HG03159 (cell line): ENCODE measurements at regions not wholly inside any gene's neighbourhood (a gene's known extent, or its start where the extent isn't known, plus 50 kb on each side); places are given as distances from the start of the nearest gene placed in this dataset.
"Not testable (repeated sequence)": the region's sequence is repeated elsewhere in the genome, so short reads cannot be mapped to it uniquely, and the experiment has no call there.

Experiments used
- ATAC-seq: cut with Tn5 transposase; IDR thresholded peaks from one replicate; pipeline ENCODE4 v1.9.1; 2021; ENCODE audit warnings: mild to moderate bottlenecking, moderate library complexity; ENCODE audit not compliant: unreplicated experiment

DNA sequence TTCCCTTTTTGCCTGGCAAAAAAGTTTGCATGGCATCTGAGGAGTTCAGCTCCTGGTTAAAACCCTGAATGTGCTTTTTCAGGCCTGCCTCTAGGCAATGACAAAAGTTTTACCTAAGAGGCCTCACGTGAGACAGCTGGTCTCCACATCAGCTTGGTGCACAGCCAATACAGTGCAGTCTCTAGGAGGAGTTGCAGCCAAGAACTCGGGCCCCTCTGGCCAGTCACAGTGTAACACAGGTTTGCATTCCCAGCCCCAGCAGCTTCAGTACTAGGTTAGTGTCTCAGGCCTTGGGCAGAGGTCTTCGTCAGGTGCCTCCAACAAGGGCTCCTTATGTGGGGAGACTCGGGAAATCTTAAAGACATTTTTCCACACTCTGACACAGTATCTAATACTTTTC lies 771.7 kb downstream of the SORCS1 start:
- ATAC-seq = no peak

DNA sequence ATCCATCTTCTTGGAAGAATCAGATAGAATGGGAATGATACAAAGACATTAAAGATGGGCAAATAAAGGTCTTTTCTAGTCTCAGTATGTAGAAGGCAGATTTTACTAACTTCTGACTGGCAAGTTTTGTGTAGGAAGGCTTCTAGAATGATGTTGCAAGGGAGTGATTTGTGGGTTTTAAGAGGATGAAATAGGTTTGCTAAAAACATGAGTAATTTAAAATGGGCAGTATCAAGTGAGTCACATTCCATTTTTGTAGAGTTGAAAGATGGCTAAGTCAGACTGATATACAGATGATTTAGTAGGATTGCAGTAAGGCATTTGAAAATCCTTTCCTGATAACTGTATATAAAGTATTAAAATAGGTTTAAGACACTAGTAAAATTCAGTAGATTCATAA lies 777.4 kb downstream of the SORCS1 start:
- no peak for ATAC-seq

DNA sequence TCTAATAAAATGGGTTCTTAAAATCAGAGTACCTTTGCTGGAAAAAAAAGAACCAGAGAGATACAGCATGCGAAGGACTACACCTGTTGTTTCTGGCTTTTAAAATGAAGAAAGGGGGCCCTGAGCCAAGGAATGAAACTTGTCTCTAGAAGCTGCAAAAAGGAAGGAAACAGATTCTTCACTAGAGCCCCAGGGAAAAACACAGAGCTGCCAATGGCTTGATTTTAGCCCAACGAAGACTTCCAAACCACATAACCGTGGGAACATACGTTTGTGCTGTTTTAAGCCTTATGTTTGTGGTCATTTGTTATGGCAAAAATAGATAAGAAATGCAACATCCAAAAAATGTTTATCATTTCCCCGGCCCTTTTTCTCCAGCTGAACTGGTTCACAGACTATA lies 780.0 kb downstream of the SORCS1 start:
- no peak for ATAC-seq

DNA sequence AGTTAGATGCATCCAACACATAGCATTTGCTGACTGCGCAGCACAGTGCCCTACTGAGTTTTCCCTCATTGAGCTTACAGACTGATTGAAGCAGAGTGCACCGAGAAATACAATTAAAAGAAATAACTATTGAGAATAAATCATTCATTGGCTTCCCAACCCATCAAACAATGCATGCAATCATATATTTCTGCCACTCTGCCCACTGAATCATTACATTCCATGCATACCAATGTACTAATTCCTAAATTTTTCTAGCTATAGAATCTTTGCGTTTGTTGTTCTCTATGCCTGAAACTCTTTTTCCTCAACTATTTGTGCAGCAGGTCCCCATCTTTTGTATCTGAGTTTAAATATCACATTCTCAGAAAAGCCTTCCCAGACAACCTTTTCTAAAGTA lies 783.8 kb downstream of the SORCS1 start:
- ATAC-seq = no peak

DNA sequence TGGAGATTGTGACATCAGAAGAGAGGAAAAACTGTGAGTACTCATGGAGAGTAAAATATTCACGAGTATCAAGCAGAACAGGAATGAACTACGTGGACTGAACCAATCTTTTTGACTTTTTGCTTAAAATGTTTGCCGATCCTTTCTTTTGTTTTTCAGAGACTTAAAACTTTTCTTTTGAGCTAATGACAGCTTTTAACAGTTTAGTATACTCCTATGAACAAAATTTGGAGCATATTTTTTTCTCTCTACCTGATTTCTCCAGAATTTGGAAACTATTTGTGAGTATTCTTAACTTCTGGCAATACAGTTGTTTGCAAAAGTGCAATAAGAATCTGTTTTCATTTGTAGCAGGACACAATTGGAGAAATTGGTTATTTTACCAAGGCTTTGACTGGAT lies 786.3 kb downstream of the SORCS1 start:
- ATAC-seq = no peak

DNA sequence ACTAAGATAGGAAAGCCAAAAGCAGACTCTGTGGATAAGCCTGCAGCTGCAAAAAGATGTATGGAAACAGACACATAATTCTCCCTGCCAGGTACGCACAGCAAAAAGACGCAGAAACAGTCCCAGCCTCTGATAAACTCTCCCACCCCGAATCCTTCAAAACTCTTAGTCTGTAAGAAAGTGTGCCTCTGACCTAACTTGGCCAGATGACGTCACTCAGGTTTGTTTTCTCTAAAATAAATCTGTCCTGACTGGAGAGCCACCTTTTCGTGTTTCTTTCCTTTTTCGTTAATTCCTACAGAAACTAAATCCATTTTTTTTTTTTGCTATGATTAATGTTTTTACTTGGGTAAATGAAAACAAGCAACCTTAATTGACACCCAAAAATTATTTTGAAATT lies 793.8 kb downstream of the SORCS1 start:
- ATAC-seq = no peak

DNA sequence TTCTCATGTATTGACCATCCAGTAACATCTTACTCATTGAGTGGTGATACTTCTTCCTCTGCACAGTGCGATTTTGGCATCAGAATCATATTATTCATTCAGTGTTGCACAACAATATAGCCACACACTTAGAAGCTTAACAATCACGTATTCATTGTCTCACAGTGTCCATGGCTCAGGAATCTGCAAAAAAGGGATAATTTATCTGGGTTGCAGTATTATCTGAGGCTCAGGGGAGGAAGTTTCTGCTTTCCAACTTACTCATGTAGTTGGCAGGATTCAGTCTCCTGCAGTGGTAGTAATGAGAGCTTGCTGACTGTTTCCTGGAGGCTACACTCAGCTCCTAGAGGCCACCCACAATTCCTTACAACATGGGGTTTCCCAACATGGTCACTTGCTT lies 803.6 kb downstream of the SORCS1 start:
- no peak for ATAC-seq

DNA sequence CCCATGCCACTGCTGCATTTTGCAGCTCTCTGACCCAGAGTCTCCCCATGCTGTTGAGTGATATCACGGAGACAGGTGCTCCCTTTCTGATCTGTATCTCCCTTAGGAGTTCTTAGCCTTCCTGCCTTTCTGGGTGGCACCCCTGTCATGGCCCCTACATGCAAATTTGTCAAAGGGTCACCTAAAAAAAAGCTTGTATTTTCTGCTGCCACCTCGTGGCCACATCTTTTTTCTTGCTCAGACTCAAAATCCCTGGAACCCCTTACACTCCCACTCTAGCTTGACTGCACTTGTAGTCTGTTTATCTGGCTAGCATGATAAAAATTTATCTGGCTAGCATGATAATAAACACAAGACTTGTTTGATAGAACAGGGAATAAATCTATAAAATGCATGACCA lies 809.1 kb downstream of the SORCS1 start:
- no peak for ATAC-seq

DNA sequence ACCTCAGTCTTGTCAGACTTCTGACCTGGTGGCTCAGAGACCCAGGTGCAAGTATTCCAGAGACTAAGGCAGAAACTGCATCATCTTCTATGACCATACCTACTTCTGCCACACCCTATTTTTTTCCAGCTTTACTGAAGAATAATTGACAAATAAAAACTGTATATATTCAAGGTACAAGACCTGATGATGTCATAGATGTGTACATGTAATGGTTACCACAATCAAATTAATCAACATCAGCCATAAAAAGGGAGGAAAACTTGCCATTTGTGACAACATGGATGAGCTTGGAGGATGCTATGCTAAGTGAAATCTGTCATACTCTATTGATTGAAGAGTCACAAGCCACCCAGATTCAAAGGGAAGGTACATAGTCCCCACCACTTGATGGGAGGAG lies 815.6 kb downstream of the SORCS1 start:
- ATAC-seq = no peak

DNA sequence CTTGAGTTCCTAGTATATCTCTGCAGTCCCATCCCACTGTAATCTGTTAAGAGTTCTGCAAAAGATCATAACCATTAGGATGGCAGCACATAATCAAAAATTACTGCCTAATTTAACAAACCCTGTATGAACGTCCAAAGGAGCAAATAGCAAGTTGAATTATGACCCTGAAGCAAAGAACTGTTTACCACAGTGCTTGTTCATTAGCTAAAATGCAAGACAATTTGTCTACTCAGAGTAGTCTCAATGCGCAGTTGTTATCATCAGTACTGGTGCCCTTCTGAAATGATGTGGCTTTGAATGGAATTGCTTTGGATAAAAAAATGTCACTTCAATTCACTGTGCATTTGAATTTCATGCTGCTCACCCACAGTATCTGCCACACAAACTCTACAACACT lies 817.0 kb downstream of the SORCS1 start:
- no peak for ATAC-seq

DNA sequence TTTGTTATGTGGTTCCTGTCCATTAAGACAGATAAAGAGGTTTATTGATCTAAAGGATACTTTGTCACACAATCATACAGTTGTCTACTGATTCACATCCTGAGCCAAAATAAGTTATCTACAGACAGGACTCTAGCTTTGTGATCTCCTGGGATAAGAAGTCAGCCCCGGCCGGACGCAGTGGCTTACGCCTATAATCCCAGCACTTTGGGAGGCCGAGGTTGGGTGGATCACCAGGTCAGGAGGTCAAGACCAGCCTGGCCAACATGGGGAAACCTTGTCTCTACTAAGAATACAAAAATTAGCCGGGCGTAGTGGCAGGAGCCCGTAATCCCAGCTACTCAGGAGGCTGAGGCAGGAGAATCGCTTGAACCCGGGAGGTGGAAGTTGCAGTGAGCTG lies 821.0 kb downstream of the SORCS1 start:
- not testable (repeated sequence) for ATAC-seq

DNA sequence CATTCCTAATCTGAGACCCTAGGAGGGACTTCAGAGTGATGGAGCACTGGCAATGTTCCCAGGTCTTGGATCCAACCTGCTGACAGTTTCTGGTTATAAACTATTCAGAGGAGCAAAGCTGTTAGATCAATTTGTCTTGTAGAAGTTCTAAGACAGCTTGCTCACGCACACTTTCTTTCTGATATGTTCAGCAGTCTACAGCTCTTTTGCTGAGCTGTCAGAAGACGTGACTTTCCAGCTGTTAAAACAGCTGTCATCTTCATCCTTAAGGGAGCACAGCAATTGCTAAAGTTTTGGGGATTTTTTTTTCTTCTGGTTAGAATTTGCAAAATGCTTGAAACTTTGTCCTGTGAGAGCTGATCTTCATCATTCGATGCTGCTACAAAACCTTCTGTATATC lies 823.1 kb downstream of the SORCS1 start:
- no peak for ATAC-seq

DNA sequence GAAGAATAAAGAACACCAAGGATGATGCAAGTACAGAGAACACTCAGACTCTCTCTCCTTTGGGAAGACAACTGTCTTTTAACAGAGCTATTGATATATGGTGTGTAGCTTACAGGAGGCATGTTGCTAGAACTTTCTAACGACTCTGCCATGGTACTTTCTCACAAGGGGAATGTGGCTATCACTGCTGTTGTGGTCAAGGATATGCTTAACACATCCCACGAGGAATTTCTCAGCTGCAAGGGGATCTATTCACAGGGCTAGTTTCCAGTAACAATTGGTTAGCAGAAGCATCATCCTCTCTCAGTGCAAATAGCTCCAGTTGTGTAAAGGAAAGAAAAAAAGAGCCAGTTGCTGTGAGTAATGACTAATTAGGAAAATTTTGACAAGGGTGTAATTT lies 826.0 kb downstream of the SORCS1 start:
- ATAC-seq = no peak

DNA sequence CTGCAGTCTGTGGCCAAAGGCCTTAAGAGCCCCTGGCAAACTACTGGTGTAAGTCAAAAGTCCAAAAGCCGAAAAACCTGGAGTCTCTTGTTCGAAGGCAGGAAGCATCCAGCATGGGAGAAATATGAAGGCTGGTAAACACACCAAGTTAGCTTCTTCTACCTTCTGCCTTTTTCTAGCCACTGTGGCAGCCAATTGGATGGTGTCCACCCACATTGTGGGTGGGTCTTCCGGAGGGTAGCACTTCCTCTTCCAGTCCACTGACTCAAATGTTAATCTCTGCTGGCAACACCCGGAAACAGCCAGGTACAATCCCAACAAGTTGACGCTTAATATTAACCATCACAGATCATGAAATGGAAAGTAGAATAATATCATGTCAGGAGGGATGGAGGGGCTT lies 827.6 kb downstream of the SORCS1 start:
- ATAC-seq = no peak

DNA sequence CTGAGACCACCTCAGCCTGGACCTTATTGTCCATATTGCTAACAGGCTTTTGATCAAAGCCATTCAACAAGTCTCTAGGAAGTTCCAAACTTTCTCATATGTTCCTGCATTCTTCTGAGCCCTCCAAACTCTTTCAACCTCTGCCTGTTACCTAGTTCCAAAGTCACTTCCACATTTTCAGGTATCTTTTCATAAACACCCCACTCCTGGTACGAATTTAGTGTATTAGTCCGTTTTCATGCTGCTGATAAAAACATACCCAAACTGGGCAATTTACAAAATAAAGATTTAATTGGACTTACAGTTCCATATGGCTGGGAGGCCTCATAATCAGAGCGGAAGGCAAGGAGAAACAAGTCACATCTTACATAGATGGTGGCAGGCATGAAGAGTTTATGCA lies 836.8 kb downstream of the SORCS1 start:
- no peak for ATAC-seq

DNA sequence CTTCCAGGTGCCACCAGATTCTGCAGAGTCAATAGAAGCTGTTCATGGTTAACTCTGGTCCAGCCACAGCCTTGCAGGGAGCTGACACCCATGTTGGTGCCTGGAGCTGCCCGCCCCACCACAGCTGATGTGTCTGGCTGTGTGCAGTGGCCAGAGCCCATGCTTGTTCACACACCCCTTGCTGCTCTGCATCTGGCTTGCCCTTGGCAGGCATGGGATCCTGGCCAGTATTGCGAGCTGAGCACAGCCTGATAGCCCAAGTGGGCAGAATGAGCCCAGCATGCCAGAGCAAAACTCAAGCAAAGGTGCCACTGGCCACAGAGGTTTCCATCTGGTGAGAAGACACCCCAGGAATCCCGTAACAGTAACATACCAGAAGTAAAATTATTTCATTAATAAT lies 843.6 kb downstream of the SORCS1 start:
- no peak for ATAC-seq

DNA sequence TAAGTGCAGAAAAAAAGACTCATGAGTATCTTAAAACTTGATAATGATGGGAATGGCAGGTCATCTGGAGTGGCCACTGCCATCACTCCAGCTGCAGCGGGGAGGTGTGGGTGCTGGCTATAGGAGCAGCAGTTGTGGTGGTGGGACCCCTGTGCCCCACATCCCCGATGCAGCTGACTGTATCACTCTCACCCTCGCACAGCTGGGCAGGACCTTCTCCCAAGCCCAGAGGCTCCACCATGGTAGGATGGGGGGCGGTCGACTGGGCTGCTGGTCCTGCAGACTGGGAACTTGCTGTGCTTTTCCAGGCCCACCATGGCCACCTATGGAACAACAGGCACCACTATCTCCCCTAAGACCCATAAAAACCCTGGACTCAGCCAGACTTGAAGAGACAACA lies 844.4 kb downstream of the SORCS1 start:
- ATAC-seq = no peak

DNA sequence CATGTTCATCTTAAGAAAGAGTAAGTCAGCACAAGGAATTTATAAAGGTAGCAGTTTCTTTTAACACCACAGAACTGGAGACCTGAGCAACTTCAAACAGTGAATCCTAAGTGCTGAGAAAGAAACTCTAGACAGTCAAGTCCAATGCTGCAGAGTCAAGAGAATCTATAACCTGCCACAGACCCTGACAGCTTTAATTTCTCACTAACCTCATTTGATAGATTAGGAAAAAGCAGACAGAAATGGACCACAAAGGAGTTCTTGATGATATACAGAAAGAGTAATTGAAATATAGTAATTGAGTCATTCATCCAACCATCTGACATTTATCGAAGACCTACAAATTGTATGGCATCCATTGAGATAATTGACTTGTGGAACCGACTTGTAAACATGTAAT lies 847.0 kb downstream of the SORCS1 start:
- ATAC-seq = no peak

DNA sequence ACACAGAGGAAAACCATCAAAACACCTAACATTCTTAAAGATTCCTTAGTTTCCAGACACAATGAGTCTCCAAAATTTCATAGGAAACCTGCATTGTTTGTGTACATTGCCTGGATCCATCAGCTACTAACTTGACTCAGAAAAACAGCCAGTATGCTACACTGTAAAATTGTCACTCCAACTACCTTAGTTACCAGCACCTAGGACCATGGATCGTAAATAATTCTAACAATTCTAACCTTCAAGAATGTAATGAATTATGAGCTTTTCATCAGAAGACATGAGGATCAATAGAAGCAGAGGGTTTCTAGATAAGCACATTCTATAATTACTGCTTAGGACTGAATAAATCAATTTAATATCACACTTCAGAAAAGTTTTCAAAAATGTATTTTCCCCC lies 851.5 kb downstream of the SORCS1 start:
- ATAC-seq = no peak

DNA sequence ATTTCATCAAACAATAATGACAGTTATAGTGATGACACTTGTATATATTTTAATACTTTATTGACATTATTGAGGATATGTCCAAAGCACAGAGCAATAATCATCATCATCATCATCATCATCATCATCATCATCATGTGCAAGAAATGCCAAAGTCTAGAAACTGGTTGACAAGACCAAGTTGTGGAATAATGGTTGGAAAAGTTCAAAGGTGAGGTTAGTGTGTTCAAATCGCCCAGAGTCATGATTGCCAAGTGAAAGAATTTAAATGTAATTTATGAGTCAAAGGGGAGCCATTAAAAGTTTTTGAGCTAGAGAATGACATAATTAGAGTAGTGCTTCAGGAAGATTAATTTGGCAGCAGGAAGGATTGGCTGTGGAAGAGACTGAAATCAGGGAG lies 852.4 kb downstream of the SORCS1 start:
- no peak for ATAC-seq

DNA sequence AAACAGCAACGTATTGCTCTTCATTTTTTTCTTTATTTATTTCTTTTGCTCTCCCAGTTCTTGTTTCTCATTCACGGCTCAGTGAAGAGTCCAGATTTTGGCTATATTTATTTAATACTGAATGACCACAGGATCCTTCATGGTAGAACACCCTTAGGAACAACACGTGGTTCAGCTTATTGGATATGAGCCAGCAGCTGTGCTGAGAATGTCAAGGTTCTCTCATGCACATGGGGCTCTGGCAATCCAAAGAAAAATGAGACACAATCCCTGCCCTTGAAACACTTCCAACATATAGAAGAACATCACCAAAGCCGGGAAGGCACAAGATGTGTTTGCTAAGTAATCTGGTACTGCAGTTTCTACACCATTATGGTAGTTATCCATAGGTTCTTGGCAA lies 852.9 kb downstream of the SORCS1 start:
- no peak for ATAC-seq

DNA sequence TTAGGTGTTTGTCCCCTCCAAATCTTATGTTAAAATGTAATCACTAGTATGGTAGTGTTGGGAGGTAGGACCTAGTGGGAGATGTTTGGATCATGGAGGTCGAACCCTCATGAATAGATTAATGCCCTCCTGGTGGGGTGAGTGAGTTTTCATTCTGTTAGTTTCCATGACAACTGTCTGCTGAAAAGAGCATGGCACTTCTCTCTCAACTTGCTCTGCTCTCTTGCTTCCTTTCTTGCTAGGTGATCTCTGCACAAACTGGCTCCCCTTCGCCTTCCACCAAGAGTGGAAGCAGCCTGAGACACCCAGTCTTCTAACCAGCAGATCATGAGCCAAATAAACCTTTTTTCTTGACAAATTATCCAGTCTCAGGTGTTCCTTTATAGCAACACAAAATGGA lies 853.9 kb downstream of the SORCS1 start:
- no peak for ATAC-seq

DNA sequence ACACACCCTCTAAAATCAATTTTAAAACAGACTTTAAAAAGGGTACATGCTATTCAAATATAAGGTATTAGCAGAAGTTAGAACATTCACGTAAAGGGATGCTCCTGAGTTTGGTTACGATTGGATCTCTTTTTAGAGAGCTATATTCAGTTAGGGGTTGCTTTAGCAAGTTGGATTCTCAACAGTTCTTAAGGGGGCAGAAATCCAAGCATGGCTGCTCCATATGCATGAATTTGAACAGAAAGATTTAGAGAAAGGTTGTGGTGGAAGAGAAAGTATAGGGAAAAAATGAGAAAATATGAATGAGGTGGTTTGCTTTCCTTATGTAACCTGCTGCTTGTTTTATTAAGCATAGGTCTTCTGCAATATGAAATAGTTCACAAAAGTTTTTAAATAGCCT lies 855.1 kb downstream of the SORCS1 start:
- no peak for ATAC-seq

DNA sequence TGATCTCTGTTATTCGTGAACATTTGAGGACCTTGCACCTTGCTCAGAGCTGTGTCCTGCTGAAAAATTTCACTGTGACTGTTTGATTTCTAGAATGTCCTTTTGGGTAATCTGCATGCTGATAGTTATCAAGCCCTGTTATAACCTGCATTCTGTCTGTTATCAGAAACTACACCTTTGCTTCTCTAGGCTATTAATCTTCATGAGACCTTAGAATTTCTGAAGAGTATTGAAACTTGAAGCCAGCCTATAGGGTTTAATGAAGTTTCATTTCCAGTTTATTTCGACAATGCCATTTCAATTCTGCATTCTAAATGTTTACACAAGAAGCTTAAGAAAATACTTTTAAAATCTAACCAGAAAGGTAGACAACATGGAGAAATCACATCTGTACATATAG lies 856.2 kb downstream of the SORCS1 start:
- no peak for ATAC-seq
